Endothelial cell of umbilical vein (primary cell): ENCODE measurements at regions not wholly inside any gene's neighbourhood (a gene's known extent, or its start where the extent isn't known, plus 50 kb on each side); places are given as distances from the start of the nearest gene placed in this dataset.

Experiments
- BruUV-seq: library from RNA; stranded (reverse); fragments of 400-500 nt; replicated peaks from 2 replicates; lab custom pipeline; 2021; lab: Mats Ljungman, UMichigan
- CTCF ChIA-PET: fragments of 300-600, 350-600 bp; sonication (Branson Sonifier 250); formaldehyde crosslinking; loops from one replicate; lab custom pipeline; 2021; ENCODE audit warnings: antibody characterized with exemption, inconsistent platforms; lab: Charles Lee
- POLR2A ChIA-PET: fragments of 300-600, 350-600 bp; sonication (Branson Sonifier 250); formaldehyde crosslinking; loops from one replicate; lab custom pipeline; 2021; ENCODE audit warnings: antibody characterized with exemption, inconsistent platforms; lab: Charles Lee
- DNase-seq: peaks from one replicate; pipeline ENCODE4 v3.0.0-alpha.2; 2011; ENCODE audit warnings: low read depth, low spot score
- FAIRE-seq: peaks from 2 replicates; lab custom pipeline; 2011; peaks lifted over from hg19 to GRCh38; lab: Jason Lieb, UNC
- H2AFZ ChIP-seq: 2 replicates; pipeline ENCODE4 v1.6.0; 2012; ENCODE audit warnings: low read depth, low read length, control low read depth, inconsistent platforms
- H3K27ac ChIP-seq: 2 replicates; pipeline ENCODE4 v1.5.1; 2011; ENCODE audit warnings: low read depth, mild to moderate bottlenecking, control low read depth, low read length, moderate library complexity; ENCODE audit not compliant: insufficient read depth
- H3K27me3 ChIP-seq, 2 experiments: 2 replicates each; pipeline versions ENCODE4 v1.6.0 to v1.6.1; 2011; ENCODE audit warnings: low read length in 2 of 2, mixed read lengths in 1 of 2; ENCODE audit not compliant: control insufficient read depth in 2 of 2, insufficient read depth in 2 of 2
- H3K36me3 ChIP-seq, 2 experiments: 2 replicates in 1 of 2; 3 replicates in 1 of 2; pipeline ENCODE4 v1.5.1; 2011; ENCODE audit warnings: low read length in 2 of 2, mild to moderate bottlenecking in 1 of 2, moderate library complexity in 1 of 2; ENCODE audit not compliant: control insufficient read depth in 2 of 2, insufficient read depth in 2 of 2; ENCODE audit errors: extremely low read depth in 1 of 2
- H3K4me1 ChIP-seq: 3 replicates; pipeline ENCODE4 v1.5.1; 2011; ENCODE audit warnings: mild to moderate bottlenecking, low read length; ENCODE audit not compliant: control insufficient read depth, insufficient read depth; ENCODE audit errors: extremely low read depth
- H3K4me2 ChIP-seq: 2 replicates; pipeline ENCODE4 v1.6.1; 2011; ENCODE audit warnings: low read length, control low read depth, mixed read lengths; ENCODE audit not compliant: insufficient read depth
- H3K4me3 ChIP-seq, 3 experiments: fragments of 200-600 bp in 1 of 3; sonication (generic), shearing (Covaris generic) in 1 of 3; replicated peaks in 1 of 3; 2 replicates each; pipeline ENCODE4 v1.5.1; 2011 to 2016; ENCODE audit warnings: control low read depth in 3 of 3, low read length in 3 of 3, mild to moderate bottlenecking in 2 of 3, inconsistent platforms in 1 of 3, low read depth in 1 of 3, moderate library complexity in 1 of 3; ENCODE audit not compliant: insufficient read depth in 1 of 3
- H3K79me2 ChIP-seq: 2 replicates; pipeline ENCODE4 v1.6.0; 2012; ENCODE audit warnings: low read length, inconsistent platforms; ENCODE audit not compliant: control insufficient read depth, insufficient read depth
- H3K9ac ChIP-seq: replicated peaks from 2 replicates; pipeline ENCODE3; 2011; ENCODE audit warnings: low read length, control low read depth; ENCODE audit not compliant: insufficient read depth; ENCODE audit errors: extremely low read depth
- H3K9me1 ChIP-seq: replicated peaks from 3 replicates; pipeline ENCODE4 v1.6.0; 2011; ENCODE audit warnings: mild to moderate bottlenecking, low read length; ENCODE audit not compliant: control insufficient read depth, insufficient read depth; ENCODE audit errors: extremely low read depth
- H3K9me3 ChIP-seq: replicated peaks from 2 replicates; pipeline ENCODE4 v1.5.1; 2012; ENCODE audit warnings: low read length, inconsistent platforms; ENCODE audit not compliant: control insufficient read depth, insufficient read depth
- H4K20me1 ChIP-seq: replicated peaks from 2 replicates; pipeline ENCODE3; 2011; ENCODE audit warnings: mild to moderate bottlenecking, low read length; ENCODE audit not compliant: control insufficient read depth, insufficient read depth; ENCODE audit errors: extremely low read depth
- EZH2 ChIP-seq: IDR thresholded peaks from 2 replicates; pipeline ENCODE4 v1.6.1; 2012; ENCODE audit warnings: borderline replicate concordance, low read depth, mild to moderate bottlenecking, moderate library complexity, low read length, inconsistent platforms; ENCODE audit not compliant: severe bottlenecking
- FOS ChIP-seq: IDR thresholded peaks from 2 replicates; pipeline ENCODE4 v1.6.1; 2011; ENCODE audit warnings: mild to moderate bottlenecking, low read length, moderate library complexity, borderline replicate concordance; ENCODE audit not compliant: insufficient read depth
- GATA2 ChIP-seq: IDR thresholded peaks from 2 replicates; pipeline ENCODE4 v1.7.0; 2011; ENCODE audit warnings: low read depth, mild to moderate bottlenecking, moderate library complexity, mixed read lengths, low read length; ENCODE audit not compliant: insufficient read length, insufficient read depth
- JUN ChIP-seq: IDR thresholded peaks from 2 replicates; pipeline ENCODE4 v1.6.1; 2011; ENCODE audit warnings: borderline replicate concordance, low read depth; ENCODE audit not compliant: insufficient read length, insufficient read depth
- MYC ChIP-seq: IDR thresholded peaks from one replicate; pipeline ENCODE4 v1.6.1; 2011; ENCODE audit warnings: mild to moderate bottlenecking, low read depth, low read length
- POLR2A ChIP-seq: IDR thresholded peaks from 2 replicates; pipeline ENCODE4 v1.6.1; 2012; ENCODE audit warnings: low read depth, mild to moderate bottlenecking, control low read depth, low read length
- POLR2AphosphoS5 ChIP-seq: IDR thresholded peaks from 2 replicates; pipeline ENCODE4 v1.6.1; 2012; ENCODE audit warnings: low read depth, mild to moderate bottlenecking, control low read depth, low read length, moderate library complexity; ENCODE audit not compliant: insufficient read depth
- dilution Hi-C: fragments of 300-500 bp; cut with MboI; formaldehyde crosslinking; loops from one replicate; pipeline ENCODE4 v1.15.0; 2019; ENCODE audit warnings: low sequenced_read_pairs; ENCODE audit not compliant: extremely low pct_ligation_motif_present
- intact Hi-C: fragments of 100-400 bp; cut with micrococcal nuclease; formaldehyde crosslinking; loops from one replicate; pipeline ENCODE4 v1.10.0; 2022
- TF ChIP-seq, protein P1 (sequence below): IDR thresholded peaks from 2 replicates; pipeline ENCODE4 v1.6.1; 2011; ENCODE audit not compliant: insufficient read depth, insufficient read length
- TF ChIP-seq, protein P2 (sequence below), 2 donors: IDR thresholded peaks; 1 replicate in 1 of 2; 2 replicates in 1 of 2; pipeline ENCODE4 v1.5.1; 2011; ENCODE audit warnings: low read length in 2 of 2, mild to moderate bottlenecking in 2 of 2, moderate library complexity in 2 of 2, control low read depth in 1 of 2, inconsistent platforms in 1 of 2, low read depth in 1 of 2; ENCODE audit not compliant: insufficient read depth in 1 of 2; ENCODE audit errors: extremely low read depth in 1 of 2

- Histone ChIP-seq H3K4me3 (no peak overlapping the region), H3K9me3 (no peaks in the 10 kb centered on the region), H3K79me2 (no peaks in the 10 kb centered on the region), H3K27me3 (no peaks in the 10 kb centered on the region), H3K9ac (no peak overlapping the region), H4K20me1 (no peaks in the 10 kb centered on the region), H3K9me1 (no peaks in the 10 kb centered on the region), H3K4me2 (no peak overlapping the region), H3K4me1 (no peaks in the 10 kb centered on the region), H3K27ac (no peak overlapping the region), H2AFZ (no peak overlapping the region), H3K36me3 (no peaks in the 10 kb centered on the region)
- ChIA-PET POLR2A (no interaction called here), CTCF (no interaction called here)
- dilution Hi-C loops: no loop called here
- intact Hi-C loops: no loop called here
- DNase-seq: no peak
- TF ChIP-seq POLR2A (no peak), JUN (no peak), GATA2 (no peak), POLR2AphosphoS5 (no peak), EZH2 (no peak), FOS (no peak), MYC (no peak)
- TF ChIP-seq, protein P1, sequence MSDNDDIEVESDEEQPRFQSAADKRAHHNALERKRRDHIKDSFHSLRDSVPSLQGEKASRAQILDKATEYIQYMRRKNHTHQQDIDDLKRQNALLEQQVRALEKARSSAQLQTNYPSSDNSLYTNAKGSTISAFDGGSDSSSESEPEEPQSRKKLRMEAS: no peak
- TF ChIP-seq, protein P2, sequence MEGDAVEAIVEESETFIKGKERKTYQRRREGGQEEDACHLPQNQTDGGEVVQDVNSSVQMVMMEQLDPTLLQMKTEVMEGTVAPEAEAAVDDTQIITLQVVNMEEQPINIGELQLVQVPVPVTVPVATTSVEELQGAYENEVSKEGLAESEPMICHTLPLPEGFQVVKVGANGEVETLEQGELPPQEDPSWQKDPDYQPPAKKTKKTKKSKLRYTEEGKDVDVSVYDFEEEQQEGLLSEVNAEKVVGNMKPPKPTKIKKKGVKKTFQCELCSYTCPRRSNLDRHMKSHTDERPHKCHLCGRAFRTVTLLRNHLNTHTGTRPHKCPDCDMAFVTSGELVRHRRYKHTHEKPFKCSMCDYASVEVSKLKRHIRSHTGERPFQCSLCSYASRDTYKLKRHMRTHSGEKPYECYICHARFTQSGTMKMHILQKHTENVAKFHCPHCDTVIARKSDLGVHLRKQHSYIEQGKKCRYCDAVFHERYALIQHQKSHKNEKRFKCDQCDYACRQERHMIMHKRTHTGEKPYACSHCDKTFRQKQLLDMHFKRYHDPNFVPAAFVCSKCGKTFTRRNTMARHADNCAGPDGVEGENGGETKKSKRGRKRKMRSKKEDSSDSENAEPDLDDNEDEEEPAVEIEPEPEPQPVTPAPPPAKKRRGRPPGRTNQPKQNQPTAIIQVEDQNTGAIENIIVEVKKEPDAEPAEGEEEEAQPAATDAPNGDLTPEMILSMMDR (IDR thresholded peaks at IDR 0.05; ENCODE audit: extremely low read depth in 1 of 2, insufficient read depth in 1 of 2, low read depth in 1 of 2, low read length in 2 of 2): no peak
- BruUV-seq: no TSS peak
- no peak for FAIRE-seq
Measured at GRCh38 chr4:14772388-14772787, 229.9 kb upstream of the CPEB2 start.
